ENCODE measurements at regions not wholly inside any gene's neighbourhood (a gene's known extent, or its start where the extent isn't known, plus 50 kb on each side); places are given as distances from the start of the nearest gene placed in this dataset.
"Not testable (repeated sequence)": the region's sequence is repeated elsewhere in the genome, so short reads cannot be mapped to it uniquely, and the experiment has no call there.

DNA sequence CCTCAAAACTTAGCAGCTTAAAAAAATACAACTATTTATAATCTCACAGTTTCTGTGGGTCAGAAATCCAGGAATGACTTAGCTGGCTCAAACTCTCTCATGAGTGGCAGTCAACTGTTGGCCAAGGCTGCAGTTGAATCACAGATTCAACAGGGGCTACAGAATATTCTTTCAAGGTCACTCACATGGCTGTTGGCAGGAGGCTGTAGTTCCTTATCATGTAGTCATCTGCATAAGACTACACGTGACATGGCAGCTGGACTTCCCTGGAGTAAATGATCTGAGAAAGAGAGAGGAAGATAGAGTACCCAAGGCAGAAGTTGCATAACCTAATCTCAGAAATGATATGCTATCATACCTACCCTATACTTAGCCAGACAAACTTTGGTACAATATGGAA lies 75.2 kb upstream of the TSPAN2 start:
- Histone ChIP-seq H3K27ac (no peak overlapping the region), H3K4me1 (replicated peaks) (peaks cover 37% of the 10 kb centered on the region)

DNA sequence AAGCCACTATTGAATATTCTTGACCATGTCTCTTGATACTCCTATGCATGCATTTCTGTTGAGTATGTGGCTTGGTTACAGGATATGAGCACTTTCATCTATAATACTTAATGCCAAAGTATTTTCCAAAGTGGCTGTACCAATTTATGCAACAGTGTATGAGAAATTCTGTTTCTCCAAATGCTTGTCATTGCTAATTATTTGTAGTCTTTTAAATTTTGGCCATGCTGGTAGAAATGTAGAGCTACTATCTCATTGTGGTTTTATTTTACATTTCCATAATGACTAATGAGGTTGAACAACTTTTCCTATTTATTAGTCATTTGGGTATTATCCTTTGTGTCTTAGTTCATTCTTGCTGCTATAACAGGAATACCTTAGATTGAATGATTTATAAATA lies 71.4 kb upstream of the TSPAN2 start:
- DNase-seq (ENCODE audit: low read depth in 1 of 2, low spot score in 2 of 2), result no peak
- H3K27ac ChIP-seq, result no peak overlapping the region

More for the DNA sequence above, 75.2 kb upstream of the TSPAN2 start:
- no peak for DNase-seq (ENCODE audit: low read depth in 1 of 2, low spot score in 2 of 2)
- Histone ChIP-seq H3K27me3 (replicated peaks) (no peaks in the 10 kb centered on the region), H3K9me3 (replicated peaks) (no peaks in the 10 kb centered on the region), H3K36me3 (no peaks in the 10 kb centered on the region), H3K4me3 (no peak overlapping the region)

DNA sequence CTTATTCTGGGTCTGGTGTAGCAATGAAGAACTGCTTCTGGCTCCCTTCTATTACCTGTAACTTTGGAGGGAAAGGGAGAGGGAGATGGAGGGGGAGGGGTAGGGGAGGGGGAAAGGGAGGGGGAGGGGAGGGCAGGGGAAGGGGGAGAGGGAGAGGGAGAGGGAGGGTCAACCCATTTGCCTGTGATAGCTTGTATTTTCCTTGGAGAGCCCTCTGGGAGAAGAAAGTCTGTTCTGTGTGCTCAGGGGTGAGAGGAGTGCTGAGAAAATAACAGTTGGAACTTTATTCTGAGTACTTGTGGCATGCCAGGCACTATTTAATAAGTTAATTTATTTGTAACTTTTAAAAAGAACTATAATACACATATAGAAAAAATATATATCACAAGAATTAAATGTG lies 70.7 kb upstream of the TSPAN2 start:
- H3K9me3 ChIP-seq (replicated peaks), result no peaks in the 10 kb centered on the region
- no peaks in the 10 kb centered on the region for H3K27me3 ChIP-seq (replicated peaks)
- H3K4me1 ChIP-seq (replicated peaks), result no peaks in the 10 kb centered on the region
- H3K36me3 ChIP-seq, result no peaks in the 10 kb centered on the region
- H3K27ac ChIP-seq, result no peak overlapping the region
- DNase-seq (ENCODE audit: low read depth in 1 of 2, low spot score in 2 of 2), result no peak
- H3K4me3 ChIP-seq, result no peak overlapping the region

More for the DNA sequence above, 71.4 kb upstream of the TSPAN2 start:
- Histone ChIP-seq H3K27me3 (replicated peaks) (no peaks in the 10 kb centered on the region), H3K4me3 (no peak overlapping the region), H3K4me1 (replicated peaks) (peaks cover 3% of the 10 kb centered on the region), H3K36me3 (no peaks in the 10 kb centered on the region), H3K9me3 (replicated peaks) (no peaks in the 10 kb centered on the region)

DNA sequence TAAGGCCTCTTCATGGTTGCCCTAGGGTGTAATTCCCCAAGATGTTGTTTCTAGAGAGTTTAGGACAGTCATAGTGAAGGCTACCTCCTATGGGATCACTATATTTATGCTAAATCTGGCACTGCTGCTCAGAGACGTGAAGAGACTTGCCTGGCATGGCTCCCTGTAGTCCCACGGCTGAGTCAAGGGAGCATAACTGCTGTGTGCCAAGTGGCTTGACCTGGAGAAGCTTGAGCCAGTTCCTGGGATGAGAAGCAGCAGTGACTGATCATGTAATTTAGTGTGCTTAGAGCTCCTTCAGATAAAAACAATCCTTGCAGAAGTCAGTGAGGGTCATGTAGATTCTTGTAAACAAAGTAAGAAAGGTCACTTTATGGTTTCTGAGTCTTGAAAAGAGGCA lies 68.9 kb upstream of the TSPAN2 start:
- DNase-seq (ENCODE audit: low read depth in 1 of 2, low spot score in 2 of 2), result no peak
- no peak overlapping the region for H3K27ac ChIP-seq
- H3K9me3 ChIP-seq (replicated peaks), result no peaks in the 10 kb centered on the region
- H3K36me3 ChIP-seq, result no peaks in the 10 kb centered on the region
- H3K4me1 ChIP-seq (replicated peaks), result no peaks in the 10 kb centered on the region
- H3K4me3 ChIP-seq, result no peak overlapping the region
- no peaks in the 10 kb centered on the region for H3K27me3 ChIP-seq (replicated peaks)

DNA sequence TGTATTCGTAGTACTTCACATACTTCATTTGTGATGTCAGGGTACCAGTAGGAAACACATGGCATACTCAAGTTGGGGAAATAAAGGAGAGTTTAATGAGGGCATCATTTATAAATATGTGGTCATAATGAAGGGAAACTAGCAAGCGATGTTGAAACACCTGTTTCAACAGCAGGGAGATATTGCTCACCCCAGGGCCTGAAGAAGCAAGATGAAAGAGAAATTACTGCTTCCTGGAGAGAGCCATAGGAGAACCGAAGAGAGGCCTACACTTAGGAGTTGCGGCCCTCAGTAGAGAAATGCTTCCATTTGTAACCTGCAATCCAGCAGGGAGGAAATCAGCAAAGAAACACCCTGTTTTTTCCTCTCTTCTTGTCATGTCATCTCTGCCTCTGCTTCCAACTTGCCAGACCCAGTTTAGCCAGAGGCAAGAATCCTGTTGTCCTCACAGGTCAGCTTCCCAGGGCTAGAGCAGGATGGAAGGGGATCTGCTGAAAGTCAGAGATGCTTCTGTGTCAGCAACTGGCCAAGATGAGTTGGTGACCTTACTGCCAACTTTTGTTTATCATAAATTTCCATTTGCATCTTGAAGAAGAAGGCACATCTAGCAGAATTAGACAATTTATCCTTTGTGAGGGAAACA lies 67.6 kb upstream of the TSPAN2 start:
- Histone ChIP-seq H3K27ac (no peak overlapping the region), H3K4me1 (replicated peaks) (no peaks in the 10 kb centered on the region), H3K27me3 (replicated peaks) (no peaks in the 10 kb centered on the region), H3K36me3 (no peaks in the 10 kb centered on the region), H3K4me3 (no peak overlapping the region), H3K9me3 (replicated peaks) (no peaks in the 10 kb centered on the region)
- no peak for DNase-seq (ENCODE audit: low read depth in 1 of 2, low spot score in 2 of 2)

DNA sequence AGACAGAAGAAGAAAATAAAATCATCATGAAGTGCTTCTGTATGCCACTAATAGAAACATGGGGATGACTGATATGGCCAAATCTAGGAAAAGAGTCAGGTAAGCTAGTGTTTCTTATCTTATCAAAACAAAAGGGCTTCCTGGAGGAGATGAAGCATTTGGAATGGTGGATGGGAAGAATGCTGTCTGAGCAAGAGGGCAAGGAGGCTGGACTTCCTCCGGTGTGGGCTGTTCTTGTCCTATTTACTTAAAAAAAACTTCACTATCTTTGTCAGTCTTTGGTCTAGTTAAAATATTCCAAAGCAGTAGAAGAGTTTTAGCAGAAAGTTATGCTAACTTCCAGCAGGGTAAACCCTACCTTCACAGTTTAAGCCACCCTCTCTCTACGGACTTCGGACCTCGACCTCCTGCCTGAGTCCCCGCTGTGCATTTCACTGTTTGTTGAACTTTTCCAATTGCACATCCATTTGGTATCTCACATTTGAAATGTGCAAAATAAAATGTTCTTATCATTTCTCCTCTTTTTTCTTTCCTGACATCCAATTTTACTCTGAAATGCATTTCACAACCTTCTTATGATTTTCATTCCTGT lies 64.8 kb upstream of the TSPAN2 start:
- Histone ChIP-seq H3K27ac (no peak overlapping the region), H3K4me3 (no peak overlapping the region), H3K36me3 (no peaks in the 10 kb centered on the region)

DNA sequence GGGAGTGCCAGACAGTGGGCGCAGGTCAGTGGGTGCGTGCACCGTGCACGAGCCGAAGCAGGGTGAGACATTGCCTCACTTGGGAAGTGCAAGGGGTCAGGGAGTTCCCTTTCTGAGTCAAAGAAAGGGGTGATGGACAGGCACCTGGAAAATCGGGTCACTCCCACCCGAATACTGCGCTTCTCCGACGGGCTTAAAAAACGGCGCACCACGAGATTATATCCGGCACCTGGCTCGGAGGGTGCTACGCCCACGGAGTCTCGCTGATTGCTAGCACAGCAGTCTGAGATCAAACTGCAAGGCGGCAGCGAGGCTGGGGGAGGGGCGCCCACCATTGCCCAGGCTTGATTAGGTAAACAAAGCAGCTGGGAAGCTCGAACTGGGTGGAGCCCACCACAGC lies 58.6 kb upstream of the TSPAN2 start:
- not testable (repeated sequence) for DNase-seq (ENCODE audit: low read depth in 1 of 2, low spot score in 2 of 2); H3K9me3 ChIP-seq (replicated peaks)

More for the DNA sequence above, 64.8 kb upstream of the TSPAN2 start:
- Histone ChIP-seq H3K27me3 (replicated peaks) (no peaks in the 10 kb centered on the region), H3K4me1 (replicated peaks) (no peaks in the 10 kb centered on the region), H3K9me3 (replicated peaks) (no peaks in the 10 kb centered on the region)
- no peak for DNase-seq (ENCODE audit: low read depth in 1 of 2, low spot score in 2 of 2)

DNA sequence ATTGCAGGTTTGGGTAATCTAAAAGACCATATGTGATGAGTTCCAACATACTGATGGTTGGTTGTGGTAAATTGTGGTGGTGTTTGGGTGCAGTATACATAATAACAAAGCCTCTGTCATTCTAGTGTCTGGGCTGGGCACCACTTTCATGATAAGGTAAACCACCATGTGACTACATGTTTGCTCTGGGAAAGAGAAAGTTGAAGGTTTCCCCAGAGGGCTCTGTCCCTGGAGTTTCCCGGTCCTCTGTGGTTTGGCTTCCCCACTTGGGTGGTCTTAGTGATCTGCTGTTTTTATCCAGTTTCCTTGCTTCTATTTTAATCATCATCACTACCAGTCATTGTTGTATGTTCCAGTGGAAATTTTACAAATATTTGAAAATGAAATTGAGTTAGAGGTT lies 55.9 kb upstream of the TSPAN2 start:
- H3K9me3 ChIP-seq (replicated peaks), result no peaks in the 10 kb centered on the region
- no peaks in the 10 kb centered on the region for H3K27me3 ChIP-seq (replicated peaks)
- peaks cover 41% of the 10 kb centered on the region for H3K4me1 ChIP-seq (replicated peaks)
- peak; percentile 92 to 95 for DNase-seq (ENCODE audit: low read depth in 1 of 2, low spot score in 2 of 2)
- H3K36me3 ChIP-seq, result no peaks in the 10 kb centered on the region
- H3K27ac ChIP-seq, result peak overlapping the region; percentile 85
- no peak overlapping the region for H3K4me3 ChIP-seq

More for the DNA sequence above, 58.6 kb upstream of the TSPAN2 start:
- peaks cover 27% of the 10 kb centered on the region for H3K4me1 ChIP-seq (replicated peaks)
- not testable (repeated sequence) for H3K27ac ChIP-seq; H3K36me3 ChIP-seq; H3K27me3 ChIP-seq (replicated peaks); H3K4me3 ChIP-seq

DNA sequence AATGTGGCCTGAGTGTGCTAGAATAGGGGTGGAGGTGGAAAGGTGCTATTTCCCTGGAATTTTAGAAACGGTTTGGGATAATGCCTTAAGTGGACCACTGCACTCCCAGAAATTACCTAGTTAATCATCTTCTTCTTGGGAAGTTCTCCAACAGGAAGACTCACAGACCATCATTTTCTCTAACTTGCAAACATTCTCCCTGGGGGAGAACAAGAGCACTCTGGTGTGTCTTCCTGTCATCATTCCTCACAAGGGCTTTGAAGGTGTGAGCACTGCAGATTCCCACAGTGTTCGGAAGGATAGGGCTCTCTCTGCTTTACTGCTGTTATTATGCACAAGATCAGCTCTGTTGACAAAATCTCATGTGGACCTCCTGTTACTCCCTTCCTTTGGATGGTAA lies 54.9 kb upstream of the TSPAN2 start:
- peaks cover 43% of the 10 kb centered on the region for H3K4me1 ChIP-seq (replicated peaks)
- H3K4me3 ChIP-seq, result no peak overlapping the region
- H3K36me3 ChIP-seq, result no peaks in the 10 kb centered on the region
- DNase-seq (ENCODE audit: low read depth in 1 of 2, low spot score in 2 of 2), result no peak
- H3K27me3 ChIP-seq (replicated peaks), result no peaks in the 10 kb centered on the region
- no peaks in the 10 kb centered on the region for H3K9me3 ChIP-seq (replicated peaks)
- peak overlapping the region; percentile 85; the same call in 1 of the 2 replicates for H3K27ac ChIP-seq

DNA sequence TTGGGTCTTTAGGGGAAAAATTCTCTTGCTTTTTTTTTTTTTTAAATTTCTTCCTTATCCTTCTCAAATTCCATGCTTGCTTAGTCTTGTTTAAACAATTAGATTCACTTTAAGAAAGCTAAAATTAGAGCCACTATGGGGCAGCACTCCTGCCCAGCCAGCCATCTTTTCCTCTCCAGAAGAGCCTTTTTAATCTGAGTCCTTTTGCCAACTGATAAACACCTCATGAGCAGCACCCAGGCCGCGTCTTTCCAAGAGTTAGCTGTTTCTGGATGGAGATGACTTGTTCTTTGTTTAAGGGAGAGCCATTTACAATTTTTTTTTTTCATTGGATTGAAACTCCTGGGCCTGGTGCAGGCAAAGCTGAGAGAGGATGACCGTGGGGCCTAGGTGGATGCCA lies 53.3 kb upstream of the TSPAN2 start:
- Histone ChIP-seq H3K27me3 (replicated peaks) (no peaks in the 10 kb centered on the region), H3K4me3 (no peak overlapping the region), H3K4me1 (replicated peaks) (peaks cover 46% of the 10 kb centered on the region), H3K9me3 (replicated peaks) (no peaks in the 10 kb centered on the region), H3K36me3 (no peaks in the 10 kb centered on the region), H3K27ac (peak overlapping the region; percentile 46)
- DNase-seq (ENCODE audit: low read depth in 1 of 2, low spot score in 2 of 2), result peak in 1 of 2 experiments; percentile 58

DNA sequence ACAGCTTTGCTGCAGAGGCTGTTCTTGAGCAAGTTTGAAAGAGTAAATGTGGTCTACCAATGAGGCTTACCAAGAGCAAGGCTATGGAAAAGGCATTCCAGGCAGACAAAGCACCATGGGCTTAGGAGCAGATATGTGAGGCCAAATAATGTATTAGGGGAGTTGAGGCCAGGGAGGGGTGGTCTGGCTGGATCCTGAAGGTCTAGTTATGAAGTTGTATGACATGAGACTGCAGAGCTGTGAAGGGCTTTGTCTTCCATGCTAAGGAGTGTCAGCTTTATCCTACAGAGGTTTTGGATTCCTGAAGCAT lies 51.8 kb upstream of the TSPAN2 start:
- H3K4me1 ChIP-seq (replicated peaks), result peaks cover 54% of the 10 kb centered on the region

DNA sequence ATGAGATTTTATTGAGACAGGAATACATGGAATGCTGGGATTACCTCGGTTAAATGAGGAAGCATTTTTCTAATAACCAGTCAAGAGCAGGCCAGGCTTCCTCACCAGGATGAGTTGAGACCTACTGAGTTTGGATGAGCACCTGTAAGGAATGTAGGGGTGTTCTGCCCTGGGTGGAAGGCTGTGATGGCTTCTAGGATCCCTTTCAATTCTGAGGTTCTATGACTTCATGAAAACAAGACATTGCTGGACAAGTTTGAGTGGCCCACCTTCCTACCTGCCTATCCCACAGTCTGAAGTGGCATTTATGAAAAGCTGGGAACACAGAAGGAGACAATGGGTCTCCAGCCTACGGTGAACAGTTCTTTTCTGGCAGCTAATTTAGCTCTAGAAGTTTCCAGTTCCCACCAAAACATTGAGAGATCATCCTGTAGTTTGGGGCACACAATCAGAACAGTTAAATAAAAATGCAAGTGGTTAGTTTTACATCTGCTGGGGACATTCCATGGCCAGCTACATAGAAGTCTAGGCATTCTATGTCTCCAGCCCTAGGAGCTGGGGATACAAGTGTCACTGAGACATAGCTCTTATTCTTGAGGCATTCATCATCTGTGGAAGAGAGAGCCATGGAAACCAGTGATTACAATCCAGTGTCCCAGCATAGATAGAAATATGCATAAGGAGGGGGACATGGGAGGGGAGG lies 51.3 kb upstream of the TSPAN2 start:
- Histone ChIP-seq H3K9me3 (replicated peaks) (no peaks in the 10 kb centered on the region), H3K27me3 (replicated peaks) (no peaks in the 10 kb centered on the region), H3K4me1 (replicated peaks) (peaks cover 54% of the 10 kb centered on the region), H3K36me3 (no peaks in the 10 kb centered on the region), H3K27ac (no peak overlapping the region), H3K4me3 (no peak overlapping the region)
- peak in 1 of 2 experiments; percentile 10 for DNase-seq (ENCODE audit: low read depth in 1 of 2, low spot score in 2 of 2)

More for the DNA sequence above, 51.8 kb upstream of the TSPAN2 start:
- no peak overlapping the region for H3K27ac ChIP-seq
- H3K4me3 ChIP-seq, result no peak overlapping the region
- no peaks in the 10 kb centered on the region for H3K9me3 ChIP-seq (replicated peaks)
- no peak for DNase-seq (ENCODE audit: low read depth in 1 of 2, low spot score in 2 of 2)
- no peaks in the 10 kb centered on the region for H3K36me3 ChIP-seq
- H3K27me3 ChIP-seq (replicated peaks), result no peaks in the 10 kb centered on the region

DNA sequence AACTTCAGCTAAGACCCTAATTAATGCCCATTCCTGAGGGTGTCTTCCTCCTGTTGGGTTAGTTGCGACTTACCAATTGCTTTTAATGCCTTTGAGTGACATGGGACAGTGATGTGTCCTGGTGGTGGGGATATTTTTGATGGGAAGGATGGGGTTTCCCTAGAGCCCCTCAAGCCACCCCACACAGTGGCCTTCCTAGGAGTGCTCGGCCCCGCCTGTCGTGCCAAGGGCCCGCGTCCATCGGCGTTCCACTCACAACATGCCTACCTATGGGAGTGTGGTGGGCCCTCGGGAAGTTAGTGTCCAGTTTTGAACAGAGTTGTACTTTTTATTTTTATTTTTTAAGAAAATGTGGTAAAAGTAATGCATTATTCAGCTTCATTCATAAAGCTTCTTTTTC lies 50.1 kb upstream of the TSPAN2 start:
- Histone ChIP-seq H3K27ac (peak overlapping the region; percentile 27; the same call in 1 of the 2 replicates), H3K4me3 (no peak overlapping the region), H3K36me3 (no peaks in the 10 kb centered on the region), H3K4me1 (replicated peaks) (peaks cover 54% of the 10 kb centered on the region), H3K9me3 (replicated peaks) (no peaks in the 10 kb centered on the region), H3K27me3 (replicated peaks) (no peaks in the 10 kb centered on the region)
- DNase-seq (ENCODE audit: low read depth in 1 of 2, low spot score in 2 of 2), result no peak

All from SJSA1 (cell line).